ENCODE measurements at regions not wholly inside any gene's neighbourhood (a gene's known extent, or its start where the extent isn't known, plus 50 kb on each side); places are given as distances from the start of the nearest gene placed in this dataset.

DNA sequence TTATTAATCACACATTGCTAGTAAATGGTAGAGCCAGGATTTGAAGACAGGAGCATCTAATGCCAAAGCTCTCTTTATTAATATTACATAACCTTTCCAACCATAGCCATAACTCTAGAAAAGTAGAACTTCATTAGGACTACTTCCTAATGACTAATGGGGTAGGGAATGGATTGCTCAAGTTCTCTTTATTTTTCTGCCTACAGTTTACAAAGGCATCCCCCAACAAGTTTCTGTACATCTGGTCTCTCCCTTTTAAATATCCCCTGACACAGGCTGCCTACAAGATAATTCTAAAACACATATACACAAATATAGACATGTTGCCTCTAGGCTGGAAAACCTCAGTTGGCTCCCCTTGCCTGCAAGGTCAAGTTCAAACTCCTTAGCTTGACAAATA is 534.9 kb downstream of the SOX6 start:
- TF ChIP-seq, protein P1, sequence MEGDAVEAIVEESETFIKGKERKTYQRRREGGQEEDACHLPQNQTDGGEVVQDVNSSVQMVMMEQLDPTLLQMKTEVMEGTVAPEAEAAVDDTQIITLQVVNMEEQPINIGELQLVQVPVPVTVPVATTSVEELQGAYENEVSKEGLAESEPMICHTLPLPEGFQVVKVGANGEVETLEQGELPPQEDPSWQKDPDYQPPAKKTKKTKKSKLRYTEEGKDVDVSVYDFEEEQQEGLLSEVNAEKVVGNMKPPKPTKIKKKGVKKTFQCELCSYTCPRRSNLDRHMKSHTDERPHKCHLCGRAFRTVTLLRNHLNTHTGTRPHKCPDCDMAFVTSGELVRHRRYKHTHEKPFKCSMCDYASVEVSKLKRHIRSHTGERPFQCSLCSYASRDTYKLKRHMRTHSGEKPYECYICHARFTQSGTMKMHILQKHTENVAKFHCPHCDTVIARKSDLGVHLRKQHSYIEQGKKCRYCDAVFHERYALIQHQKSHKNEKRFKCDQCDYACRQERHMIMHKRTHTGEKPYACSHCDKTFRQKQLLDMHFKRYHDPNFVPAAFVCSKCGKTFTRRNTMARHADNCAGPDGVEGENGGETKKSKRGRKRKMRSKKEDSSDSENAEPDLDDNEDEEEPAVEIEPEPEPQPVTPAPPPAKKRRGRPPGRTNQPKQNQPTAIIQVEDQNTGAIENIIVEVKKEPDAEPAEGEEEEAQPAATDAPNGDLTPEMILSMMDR (conservative IDR thresholded peaks at IDR 0.05; ENCODE audit: low read length) = no peak
- no peak for TF ChIP-seq EZH2phosphoT487 (IDR thresholded peaks at IDR 0.05; ENCODE audit: borderline replicate concordance)
